NOMO-1 (cell line): ENCODE measurements at regions not wholly inside any gene's neighbourhood (a gene's known extent, or its start where the extent isn't known, plus 50 kb on each side); places are given as distances from the start of the nearest gene placed in this dataset.

Experiments
- DNase-seq, 2 experiments: peaks; one replicate each; lab custom pipeline; 2025; ENCODE audit not compliant: unreplicated experiment in 2 of 2; lab: John Stamatoyannopoulos, UW

- DNase-seq, result no peak
These were observed 392.5 kb upstream of the PTBP2 start for GRCh38 chr1:96329121-96329520.

GRCh38 chr1:96331596-96331995 lies 390.0 kb upstream of the PTBP2 start:
- no peak for DNase-seq

- DNase-seq, result no peak
These were observed 387.9 kb upstream of the PTBP2 start for GRCh38 chr1:96333522-96334235.

- no peak for DNase-seq
These were observed 387.4 kb upstream of the PTBP2 start for GRCh38 chr1:96334236-96334557.

DNA sequence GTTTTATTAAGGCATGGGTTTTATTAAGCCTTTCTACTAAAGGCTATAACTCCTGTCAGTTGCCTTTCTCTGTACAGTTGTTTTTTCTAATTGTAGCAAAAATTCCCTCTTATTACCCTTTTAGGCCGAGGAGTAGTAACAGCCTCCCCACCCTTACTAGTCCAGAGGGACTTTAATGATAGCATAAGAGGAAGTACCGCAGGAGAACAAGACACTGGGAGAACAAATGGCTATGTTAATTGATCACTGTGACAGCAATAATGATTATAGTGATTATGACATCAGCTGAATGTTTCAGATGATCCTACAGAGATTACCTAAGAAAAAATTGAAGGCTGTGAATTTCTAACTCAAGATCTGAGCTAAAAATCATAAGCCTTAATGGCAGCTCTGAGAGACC lies 383.0 kb upstream of the PTBP2 start:
- DNase-seq, result no peak

- no peak for DNase-seq
These were observed 380.9 kb upstream of the PTBP2 start for GRCh38 chr1:96340686-96341085.

- no peak for DNase-seq
These were observed 374.9 kb upstream of the PTBP2 start for GRCh38 chr1:96346719-96347118.

DNA sequence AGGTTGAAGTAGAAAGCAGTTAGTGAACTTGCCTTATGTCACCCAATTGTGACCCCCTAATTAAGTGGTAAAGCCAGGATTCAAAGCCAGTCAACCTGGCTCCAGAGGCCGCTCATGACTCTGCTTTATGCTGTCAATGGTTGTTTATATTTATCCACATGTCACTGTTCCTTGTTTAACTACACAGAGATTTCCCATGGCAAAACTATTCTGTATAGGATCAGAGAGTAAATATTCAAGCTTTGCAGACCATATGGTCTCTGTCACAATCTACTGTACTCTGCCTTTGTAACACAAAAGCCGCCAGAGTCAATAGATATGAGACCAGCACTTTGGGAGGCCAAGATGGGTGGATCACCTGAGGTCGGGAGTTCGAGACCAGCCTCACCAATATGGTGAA lies 371.7 kb upstream of the PTBP2 start:
- DNase-seq, result no peak

GRCh38 chr1:96352733-96353132 lies 368.9 kb upstream of the PTBP2 start:
- DNase-seq, result no peak

DNA sequence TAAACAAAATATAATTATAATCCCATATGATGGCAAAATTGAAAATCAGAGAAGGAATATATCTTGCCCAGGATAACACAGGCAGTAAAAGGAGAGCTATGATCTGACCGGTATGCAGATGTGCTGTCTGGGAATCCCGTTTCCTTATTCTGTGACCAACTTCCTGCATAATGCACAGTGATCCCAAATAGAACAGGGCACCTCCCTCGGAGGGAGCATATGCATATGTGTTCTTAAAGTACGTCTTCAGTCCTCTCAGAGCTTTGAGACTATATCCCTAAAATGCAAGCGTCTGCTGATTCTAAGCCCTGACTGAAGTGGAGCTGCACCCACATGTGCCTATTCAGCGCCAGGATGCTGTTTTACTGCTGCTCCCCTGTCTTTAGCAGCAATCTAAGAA lies 366.1 kb upstream of the PTBP2 start:
- DNase-seq, result no peak

GRCh38 chr1:96355961-96356360 lies 365.6 kb upstream of the PTBP2 start:
- no peak for DNase-seq

DNA sequence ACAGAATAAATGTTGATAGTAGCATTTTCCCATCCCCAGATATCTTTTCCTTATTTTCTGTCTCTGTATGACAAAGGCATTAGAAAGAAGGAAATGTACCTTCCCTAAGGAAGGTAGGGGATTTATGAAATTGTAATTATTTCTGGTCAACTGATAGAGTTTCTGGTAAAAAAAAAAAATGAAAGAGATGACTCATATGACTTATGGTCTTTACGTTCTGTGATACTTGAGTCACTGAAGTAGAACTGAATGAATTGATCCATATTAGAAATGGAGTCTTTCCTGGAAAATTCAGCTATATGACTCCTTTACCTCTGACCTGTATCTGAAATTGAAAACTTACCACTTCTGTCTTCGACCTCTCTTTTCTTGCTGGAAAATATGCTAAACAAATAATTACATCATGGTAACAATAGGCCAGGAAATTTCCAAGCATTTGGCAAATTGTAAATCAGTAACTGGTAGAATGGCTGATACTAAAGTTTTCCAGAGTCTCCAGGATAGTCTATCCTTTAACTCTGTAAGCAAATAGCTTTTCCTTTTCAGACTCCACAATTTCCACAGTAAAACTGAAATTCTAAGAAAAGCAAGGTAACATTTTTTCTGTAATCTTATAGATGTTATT lies 364.3 kb upstream of the PTBP2 start:
- DNase-seq, result no peak

GRCh38 chr1:96358057-96358456 lies 363.5 kb upstream of the PTBP2 start:
- no peak for DNase-seq

- no peak for DNase-seq
These were observed 361.4 kb upstream of the PTBP2 start for GRCh38 chr1:96360036-96360795.

GRCh38 chr1:96361271-96361856 lies 360.2 kb upstream of the PTBP2 start:
- peak; percentile 49 to 88 for DNase-seq

DNA sequence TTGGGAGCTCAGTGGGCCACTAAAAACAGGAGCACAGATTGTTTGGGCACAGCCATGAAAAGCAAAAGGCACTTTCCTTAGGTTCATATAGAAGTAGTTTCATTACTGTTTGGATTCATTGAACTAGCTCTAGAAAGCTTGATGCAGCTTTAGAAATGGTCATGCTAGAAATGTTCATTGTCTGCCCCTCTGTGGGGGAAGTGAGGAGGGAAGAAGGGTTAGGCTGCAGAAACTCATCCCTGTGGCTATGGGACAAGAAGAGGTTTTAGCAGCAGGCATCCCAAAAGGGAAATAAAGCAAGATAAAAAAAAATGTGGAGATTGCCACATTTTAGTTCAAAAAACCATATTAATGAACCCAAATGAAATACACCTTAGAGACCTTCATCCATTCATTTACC lies 359.6 kb upstream of the PTBP2 start:
- peak in 1 of 2 experiments; percentile 11 for DNase-seq

- DNase-seq, result peak; percentile 74 to 97
These were observed 359.0 kb upstream of the PTBP2 start for GRCh38 chr1:96362623-96363022.

DNA sequence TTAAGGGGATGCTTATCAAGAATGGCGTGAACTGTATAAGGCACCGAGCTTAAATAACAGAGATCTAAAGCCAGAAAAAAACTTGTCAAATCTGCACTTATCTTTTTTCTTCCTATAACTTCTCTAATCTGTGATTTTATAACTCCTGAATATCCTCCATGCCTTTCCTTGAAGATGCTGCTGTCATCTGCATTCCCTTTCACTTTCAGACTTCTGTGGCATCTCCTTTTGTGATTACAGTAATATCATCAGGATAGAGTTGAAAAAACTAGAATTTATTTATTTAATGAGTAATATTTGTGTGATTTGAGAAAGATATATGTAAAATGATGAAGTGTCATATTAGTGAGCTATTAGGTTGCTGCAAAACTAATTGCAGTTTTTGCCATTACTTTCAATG lies 357.8 kb upstream of the PTBP2 start:
- DNase-seq, result no peak

DNA sequence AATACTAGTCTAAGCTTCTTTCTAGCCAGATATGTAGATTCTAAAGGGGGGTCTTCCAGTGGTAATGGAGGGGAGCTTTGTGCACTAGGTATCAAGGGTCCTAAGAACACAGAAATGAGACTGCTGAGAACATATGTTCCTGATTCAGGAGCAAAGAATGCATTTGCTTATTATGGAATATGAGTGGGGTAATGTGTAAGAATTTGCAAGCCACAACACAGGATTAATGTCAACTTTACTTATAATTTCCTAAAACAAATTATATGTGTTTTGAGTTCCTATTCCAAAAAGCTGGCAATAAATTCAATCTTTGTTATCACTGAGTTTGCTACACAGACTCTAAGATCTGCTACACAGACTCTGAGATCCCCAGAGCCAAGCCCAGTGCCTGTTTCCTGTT lies 357.0 kb upstream of the PTBP2 start:
- DNase-seq, result no peak

DNA sequence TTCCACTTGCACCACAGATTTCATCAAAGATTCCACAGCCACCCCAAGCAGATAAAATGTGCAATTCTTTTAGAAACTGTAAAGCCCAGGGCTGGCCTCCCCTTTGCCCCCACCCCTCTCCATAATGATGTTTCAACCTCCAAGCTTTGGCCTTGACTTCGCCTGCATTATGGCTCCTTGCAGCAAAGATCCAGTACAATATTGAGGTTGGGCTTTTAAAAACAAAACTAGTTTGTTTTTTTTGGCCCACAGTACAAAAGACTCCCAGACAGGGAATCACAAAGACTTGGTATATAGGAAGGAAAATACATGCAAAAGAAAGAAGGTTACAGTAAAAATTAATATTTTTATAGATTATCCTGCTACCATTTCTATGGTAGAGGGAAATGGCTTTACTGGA lies 356.5 kb upstream of the PTBP2 start:
- no peak for DNase-seq

DNA sequence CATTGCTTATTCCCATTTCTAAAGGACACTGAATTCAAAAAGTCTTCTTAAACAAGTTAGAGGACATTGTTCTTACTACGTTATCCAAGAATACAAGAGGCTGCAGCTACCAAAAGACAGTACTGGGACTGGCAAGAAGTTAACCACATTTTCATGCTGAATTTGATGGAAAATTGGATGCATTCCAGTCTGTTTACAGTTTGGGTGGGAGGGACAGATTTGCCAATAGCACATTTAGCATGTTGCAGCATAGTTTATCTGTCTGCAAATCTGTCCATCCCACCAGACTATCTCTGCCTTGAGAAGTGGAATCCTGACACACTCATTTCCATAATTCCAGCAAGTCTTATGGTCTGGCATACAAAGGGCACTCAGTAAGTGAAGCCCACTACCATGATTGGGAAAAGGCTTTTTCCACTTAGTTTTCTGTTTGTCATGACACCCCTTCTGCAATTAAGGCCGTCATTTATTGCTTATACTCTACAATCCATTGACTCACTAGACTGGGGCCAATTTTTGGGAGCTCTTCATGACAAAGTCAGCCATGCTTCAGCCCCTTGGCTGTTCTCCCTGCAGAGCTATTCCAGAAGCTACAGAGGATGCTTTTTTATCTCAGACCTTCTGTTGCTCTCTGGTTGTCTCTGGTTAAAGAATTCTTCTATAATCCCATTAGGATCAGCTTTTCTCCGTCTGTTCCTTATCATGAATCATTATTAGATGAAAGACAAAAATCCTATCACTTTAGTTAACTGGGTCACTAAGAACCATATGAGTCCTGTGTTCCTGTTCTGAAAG lies 355.8 kb upstream of the PTBP2 start:
- no peak for DNase-seq
